ENCODE measurements at regions not wholly inside any gene's neighbourhood (a gene's known extent, or its start where the extent isn't known, plus 50 kb on each side); places are given as distances from the start of the nearest gene placed in this dataset.
A peak's percentile ranks its signal among the peaks of the same experiment; 100 is the strongest.

GRCh38 chr10:4675808-4676207, 150.2 kb upstream of the AKR1E2 start:
- Histone ChIP-seq H3K9me1 (replicated peaks; ENCODE audit: control insufficient read depth, extremely low read depth, insufficient read depth, low read length) (no peaks in the 10 kb centered on the region), H2AFZ (ENCODE audit: low read depth, low read length) (no peak overlapping the region), H3K9me3 (replicated peaks; ENCODE audit: control insufficient read depth, insufficient read depth, low read length) (no peaks in the 10 kb centered on the region), H3K27ac (ENCODE audit: insufficient read depth, low read depth, low read length) (peak overlapping the region; percentile 84), H3K36me3 (ENCODE audit: control insufficient read depth in 2 of 2, extremely low read depth in 1 of 2, insufficient read depth in 2 of 2, low read length in 2 of 2) (peaks cover 0 to 6% of the 10 kb centered on the region in 2 experiments), H4K20me1 (replicated peaks; ENCODE audit: control insufficient read depth, extremely low read depth, insufficient read depth, low read length) (no peaks in the 10 kb centered on the region), H3K4me3 (replicated peaks in 1 of 3; ENCODE audit: insufficient read depth in 1 of 3, low read depth in 1 of 3, low read length in 3 of 3) (peak overlapping the region in 1 of 3 experiments; percentile 99), H3K79me2 (ENCODE audit: control insufficient read depth, insufficient read depth, low read length) (peaks cover 65% of the 10 kb centered on the region), H3K4me1 (ENCODE audit: control insufficient read depth, extremely low read depth, insufficient read depth, low read length) (peaks cover 35% of the 10 kb centered on the region), H3K4me2 (ENCODE audit: insufficient read depth, low read length) (peak overlapping the region; percentile 94), H3K27me3 (ENCODE audit: control insufficient read depth in 2 of 2, insufficient read depth in 2 of 2, low read length in 2 of 2) (no peaks in the 10 kb centered on the region), H3K9ac (replicated peaks; ENCODE audit: extremely low read depth, insufficient read depth, low read length) (peak overlapping the region; percentile 99)
- dilution Hi-C loops (cut with MboI; ENCODE audit: extremely low pct_ligation_motif_present, low sequenced_read_pairs) (no loop called here), intact Hi-C loops (cut with micrococcal nuclease) (loop anchor here (2.0 to 5.0 kb wide), 4 partner anchors 13 to 1209 kb away; partner anchors contain the start of gene KLF6)
- CTCF ChIA-PET = interaction anchor here (0.6 to 1.6 kb wide), 2 partner anchors 19 kb away, joined by 3 read pairs; no protein-coding TSS in a partner anchor
- POLR2A ChIA-PET = interaction anchor here (2.7 kb wide), 1 partner anchor 11 kb away, joined by 10 read pairs; no protein-coding TSS in a partner anchor
- DNase-seq (ENCODE audit: low read depth, low spot score) (no peak), FAIRE-seq (no peak)
- no TSS peak for BruUV-seq (replicated peaks)
- no peak for TF ChIP-seq JUN (IDR thresholded peaks at IDR 0.05; ENCODE audit: borderline replicate concordance, insufficient read depth, insufficient read length, low read depth)
- TF ChIP-seq MYC (IDR thresholded peaks at IDR 0.05; ENCODE audit: low read depth, low read length) = no peak
- TF ChIP-seq FOS (IDR thresholded peaks at IDR 0.05; ENCODE audit: borderline replicate concordance, insufficient read depth, low read length) = no peak
- no peak for TF ChIP-seq POLR2AphosphoS5 (IDR thresholded peaks at IDR 0.05; ENCODE audit: insufficient read depth, low read depth, low read length)

GRCh38 chr10:4673279-4674040, 152.5 kb upstream of the AKR1E2 start:
- H3K79me2 ChIP-seq (ENCODE audit: control insufficient read depth, insufficient read depth, low read length) = peaks cover 81% of the 10 kb centered on the region
- H3K9ac ChIP-seq (replicated peaks; ENCODE audit: extremely low read depth, insufficient read depth, low read length) = no peak overlapping the region
- ChIA-PET POLR2A (no interaction called here), CTCF (interaction anchor here (0.9 to 1.0 kb wide), 2 partner anchors 16 to 88 kb away, joined by 3 read pairs; no protein-coding TSS in a partner anchor)
- DNase-seq (ENCODE audit: low read depth, low spot score) (no peak), FAIRE-seq (no peak)
- no peaks in the 10 kb centered on the region for H3K27me3 ChIP-seq (ENCODE audit: control insufficient read depth in 2 of 2, insufficient read depth in 2 of 2, low read length in 2 of 2)
- TF ChIP-seq, protein P1, sequence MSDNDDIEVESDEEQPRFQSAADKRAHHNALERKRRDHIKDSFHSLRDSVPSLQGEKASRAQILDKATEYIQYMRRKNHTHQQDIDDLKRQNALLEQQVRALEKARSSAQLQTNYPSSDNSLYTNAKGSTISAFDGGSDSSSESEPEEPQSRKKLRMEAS (IDR thresholded peaks at IDR 0.05; ENCODE audit: insufficient read depth, insufficient read length) = no peak
- TF ChIP-seq JUN (IDR thresholded peaks at IDR 0.05; ENCODE audit: borderline replicate concordance, insufficient read depth, insufficient read length, low read depth) (no peak), CTCF (IDR thresholded peaks at IDR 0.05; ENCODE audit: extremely low read depth in 1 of 2, insufficient read depth in 1 of 2, low read depth in 1 of 2, low read length in 2 of 2) (no peak), MYC (IDR thresholded peaks at IDR 0.05; ENCODE audit: low read depth, low read length) (no peak), EZH2 (IDR thresholded peaks at IDR 0.05; ENCODE audit: borderline replicate concordance, low read depth, low read length, severe bottlenecking) (no peak), POLR2A (IDR thresholded peaks at IDR 0.05; ENCODE audit: low read depth, low read length) (no peak), GATA2 (IDR thresholded peaks at IDR 0.05; ENCODE audit: insufficient read depth, insufficient read length, low read depth, low read length) (no peak), POLR2AphosphoS5 (IDR thresholded peaks at IDR 0.05; ENCODE audit: insufficient read depth, low read depth, low read length) (no peak), FOS (IDR thresholded peaks at IDR 0.05; ENCODE audit: borderline replicate concordance, insufficient read depth, low read length) (no peak)
- peaks cover 29% of the 10 kb centered on the region for H3K4me1 ChIP-seq (ENCODE audit: control insufficient read depth, extremely low read depth, insufficient read depth, low read length)
- peaks cover 0 to 8% of the 10 kb centered on the region in 2 experiments for H3K36me3 ChIP-seq (ENCODE audit: control insufficient read depth in 2 of 2, extremely low read depth in 1 of 2, insufficient read depth in 2 of 2, low read length in 2 of 2)
- no peaks in the 10 kb centered on the region for H3K9me3 ChIP-seq (replicated peaks; ENCODE audit: control insufficient read depth, insufficient read depth, low read length)
- H3K27ac ChIP-seq (ENCODE audit: insufficient read depth, low read depth, low read length) = no peak overlapping the region
- no peaks in the 10 kb centered on the region for H4K20me1 ChIP-seq (replicated peaks; ENCODE audit: control insufficient read depth, extremely low read depth, insufficient read depth, low read length)
- no TSS peak for BruUV-seq (replicated peaks)
- no peak overlapping the region for H2AFZ ChIP-seq (ENCODE audit: low read depth, low read length)
- H3K4me2 ChIP-seq (ENCODE audit: insufficient read depth, low read length) = peak overlapping the region; percentile 22
- intact Hi-C loops (cut with micrococcal nuclease) = no loop called here
- dilution Hi-C loops (cut with MboI; ENCODE audit: extremely low pct_ligation_motif_present, low sequenced_read_pairs) = no loop called here
- no peaks in the 10 kb centered on the region for H3K9me1 ChIP-seq (replicated peaks; ENCODE audit: control insufficient read depth, extremely low read depth, insufficient read depth, low read length)
- H3K4me3 ChIP-seq (replicated peaks in 1 of 3; ENCODE audit: insufficient read depth in 1 of 3, low read depth in 1 of 3, low read length in 3 of 3) = no peak overlapping the region
